ENCODE measurements at regions not wholly inside any gene's neighbourhood (a gene's known extent, or its start where the extent isn't known, plus 50 kb on each side); places are given as distances from the start of the nearest gene placed in this dataset.

- DNase-seq: no peak
These were observed 357.7 kb upstream of the SMIM21 start for GRCh38 chr18:75785206-75785605.

DNA sequence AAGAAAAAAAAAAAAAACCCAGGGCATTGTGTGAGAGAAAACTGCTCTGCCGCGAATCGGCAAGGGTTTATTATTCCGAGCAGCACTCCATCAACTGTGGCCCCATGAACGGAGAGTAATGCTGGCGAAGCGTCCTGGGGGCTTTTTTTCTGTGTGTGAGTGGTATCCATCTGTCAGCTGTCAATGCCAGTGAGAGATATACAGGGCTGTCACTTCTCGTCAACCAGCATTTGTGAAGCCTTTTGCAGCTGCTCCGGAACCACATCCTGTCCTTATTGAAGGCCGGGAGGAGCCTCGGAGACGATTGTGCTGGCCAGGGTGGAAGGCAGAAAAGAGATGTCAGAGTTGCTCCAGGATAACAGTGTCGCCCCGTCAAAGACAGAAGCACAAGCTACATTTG, 356.9 kb upstream of the SMIM21 start:
- DNase-seq: no peak

DNA sequence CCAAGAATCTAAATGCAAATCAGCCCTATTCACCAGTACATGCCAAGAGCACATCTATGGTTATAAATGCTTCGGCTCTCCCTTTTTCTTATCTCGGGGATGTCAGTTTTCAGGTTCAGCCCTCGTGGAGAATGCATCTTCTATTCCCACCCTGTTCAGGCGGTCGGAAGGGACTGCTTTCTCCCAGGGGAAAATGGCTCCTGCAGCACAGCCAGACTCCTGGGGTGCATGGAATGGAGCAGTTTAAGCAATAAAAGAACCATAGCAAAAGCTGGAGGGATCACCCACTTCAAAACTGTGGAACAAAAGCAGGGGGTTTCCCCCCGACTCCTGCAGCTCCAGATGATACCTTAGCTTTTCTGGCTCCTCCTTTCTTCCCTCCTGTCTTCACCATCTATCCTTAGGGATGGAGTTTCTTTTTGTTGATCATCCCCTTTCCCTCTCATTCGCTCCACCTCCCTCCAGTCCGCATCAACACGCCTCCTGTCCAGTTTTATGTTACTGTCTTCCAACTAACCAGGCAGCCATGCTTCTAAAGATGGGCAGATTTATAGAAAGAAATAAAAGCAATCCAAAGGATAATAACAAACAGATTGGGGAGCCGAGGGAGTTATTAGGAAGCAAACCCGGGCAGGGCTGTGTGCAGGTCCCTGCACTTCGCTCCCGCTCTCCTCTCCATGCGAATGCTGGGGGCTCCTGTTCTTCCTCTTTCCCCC, 356.2 kb upstream of the SMIM21 start:
- no peak for DNase-seq

- DNase-seq: no peak
These were observed 355.3 kb upstream of the SMIM21 start for GRCh38 chr18:75782826-75783225.

DNA sequence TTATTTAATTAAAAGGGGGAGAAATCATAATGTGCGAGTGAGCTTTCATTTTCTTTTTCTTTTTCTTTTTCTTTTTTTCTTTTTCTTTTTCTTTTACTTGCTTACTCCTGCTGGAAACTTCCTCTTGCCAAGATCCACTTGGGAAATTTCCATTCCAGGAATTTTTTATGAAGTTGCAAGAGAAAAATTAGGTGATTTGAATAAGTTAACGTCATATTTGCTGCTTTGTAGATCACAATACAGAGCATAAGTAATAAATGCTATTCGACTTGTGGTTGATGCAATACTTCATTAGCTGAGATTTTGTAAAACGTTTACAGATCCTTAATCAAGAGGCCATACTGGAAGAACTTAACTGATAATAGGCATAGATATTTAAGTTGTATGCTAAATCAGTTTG, 354.7 kb upstream of the SMIM21 start:
- DNase-seq: no peak

DNA sequence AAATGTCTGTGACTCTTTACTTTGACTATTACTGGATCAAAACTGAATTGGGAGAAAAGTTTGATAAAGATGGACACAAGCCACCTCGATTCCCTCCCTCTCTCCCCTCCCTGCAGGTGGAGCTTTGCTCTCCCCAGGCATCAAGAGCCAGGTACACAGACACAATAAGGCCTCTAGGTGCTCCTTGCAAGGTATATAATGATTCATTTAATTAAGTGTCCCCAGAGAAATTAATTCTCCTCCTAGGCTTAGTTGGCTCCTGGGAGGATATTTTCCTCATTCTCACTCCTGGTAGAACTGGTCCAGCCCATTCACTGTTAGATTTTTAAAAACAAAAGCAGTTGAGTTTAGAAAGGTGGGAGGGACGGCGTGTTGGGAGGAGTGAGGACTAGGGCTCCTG, 352.4 kb upstream of the SMIM21 start:
- DNase-seq: no peak

- no peak for DNase-seq
These were observed 351.9 kb upstream of the SMIM21 start for GRCh38 chr18:75779450-75779849.

- no peak for DNase-seq
These were observed 350.1 kb upstream of the SMIM21 start for GRCh38 chr18:75777630-75778029.

GRCh38 chr18:75775121-75775520, 347.6 kb upstream of the SMIM21 start:
- no peak for DNase-seq

DNA sequence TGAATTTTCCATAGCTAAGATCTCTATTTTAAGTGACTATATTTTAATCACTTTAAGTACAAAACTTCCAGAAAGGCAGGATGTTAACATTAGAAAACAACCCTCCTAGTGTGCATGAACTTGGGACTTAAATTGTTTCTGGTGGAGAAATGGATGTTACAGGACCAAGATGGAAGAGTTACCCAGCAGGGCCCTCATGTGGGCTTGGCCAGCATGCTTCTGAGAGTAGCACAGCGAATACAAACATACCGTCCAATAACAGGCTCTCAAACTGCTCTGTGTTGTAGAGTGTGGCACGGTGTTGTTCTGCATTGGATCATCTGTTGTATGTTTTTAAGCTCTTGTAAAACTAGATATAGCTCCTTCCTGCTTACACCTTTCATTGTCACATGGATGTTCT, 346.1 kb upstream of the SMIM21 start:
- DNase-seq: no peak

DNA sequence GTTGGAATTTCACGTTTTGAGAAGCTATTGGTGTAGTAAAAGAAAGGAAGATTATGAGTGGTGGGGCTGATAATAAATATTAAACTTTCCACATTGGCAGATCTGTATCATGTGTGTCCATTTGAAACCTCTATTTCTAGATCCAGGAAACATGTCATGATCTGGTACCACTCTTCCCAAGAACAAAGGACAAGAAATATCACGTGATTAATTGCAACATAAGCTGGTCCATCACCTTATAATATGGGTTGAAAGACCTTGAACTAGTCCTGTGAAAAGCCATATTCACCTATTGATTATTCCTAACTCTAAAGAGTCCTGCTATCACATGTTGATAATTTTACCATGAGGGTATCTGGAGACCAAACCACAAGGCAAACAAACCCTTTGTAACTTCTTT, 335.3 kb upstream of the SMIM21 start:
- no peak for DNase-seq

DNA sequence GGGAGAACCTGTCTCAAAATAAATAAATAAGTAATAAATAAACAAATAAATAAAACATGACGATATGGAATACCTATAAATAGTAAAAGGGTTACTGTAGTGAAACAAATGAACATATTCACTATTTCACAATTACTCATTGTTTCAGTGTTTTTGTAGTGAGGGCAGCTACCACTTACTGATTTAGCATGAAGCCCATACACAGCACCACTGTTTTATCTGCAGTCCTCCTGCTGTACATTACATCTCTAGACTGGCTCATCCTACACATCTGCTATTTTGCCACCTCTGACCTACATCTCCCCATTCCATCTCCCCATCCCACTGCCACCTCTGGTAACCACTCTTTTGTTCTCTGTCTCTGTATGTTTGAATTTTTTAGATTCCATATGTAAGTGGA, 332.7 kb upstream of the SMIM21 start:
- no peak for DNase-seq

DNA sequence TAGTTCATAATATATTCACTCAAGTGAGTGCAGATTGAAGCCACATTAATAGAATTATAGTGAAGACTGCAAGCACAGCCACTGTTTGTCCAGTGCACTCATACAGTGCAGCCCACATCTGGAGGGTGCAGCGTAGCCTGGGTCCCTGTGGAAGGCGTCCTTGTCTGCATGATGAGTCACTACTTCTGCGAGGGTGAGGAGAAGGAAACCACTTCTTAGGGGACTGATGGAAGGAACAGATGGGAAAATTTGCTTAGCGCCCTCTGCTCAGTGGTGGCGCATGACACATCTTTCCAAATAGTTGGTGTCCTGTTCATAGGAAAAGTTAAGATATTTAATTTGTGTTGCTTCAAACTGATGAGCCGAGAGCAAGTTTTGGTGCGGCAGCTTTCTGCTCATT, 330.4 kb upstream of the SMIM21 start:
- DNase-seq: no peak

DNA sequence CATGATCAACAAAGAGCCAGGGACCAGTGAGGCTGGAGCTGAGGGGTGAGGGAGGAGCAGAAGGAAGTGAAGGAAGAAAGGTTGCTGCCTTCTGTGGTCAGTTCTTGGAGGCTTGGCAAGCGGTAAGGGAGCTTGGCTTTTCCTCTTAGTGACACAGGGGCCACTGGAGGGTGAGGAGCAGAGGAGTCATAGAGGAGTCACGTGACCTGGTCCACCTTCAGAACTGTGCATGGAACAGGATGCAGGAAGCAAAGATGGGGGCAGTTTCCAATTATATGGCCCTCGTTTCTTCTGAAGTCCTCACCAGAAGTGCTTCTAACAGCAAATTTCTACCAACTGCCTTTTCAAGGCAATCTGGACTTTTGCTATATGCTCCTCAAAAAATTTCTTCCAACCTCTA, 326.9 kb upstream of the SMIM21 start:
- DNase-seq: no peak

- DNase-seq: no peak
These were observed 326.2 kb upstream of the SMIM21 start for GRCh38 chr18:75753753-75754152.

GRCh38 chr18:75752740-75753263, 325.3 kb upstream of the SMIM21 start:
- DNase-seq: no peak

DNA sequence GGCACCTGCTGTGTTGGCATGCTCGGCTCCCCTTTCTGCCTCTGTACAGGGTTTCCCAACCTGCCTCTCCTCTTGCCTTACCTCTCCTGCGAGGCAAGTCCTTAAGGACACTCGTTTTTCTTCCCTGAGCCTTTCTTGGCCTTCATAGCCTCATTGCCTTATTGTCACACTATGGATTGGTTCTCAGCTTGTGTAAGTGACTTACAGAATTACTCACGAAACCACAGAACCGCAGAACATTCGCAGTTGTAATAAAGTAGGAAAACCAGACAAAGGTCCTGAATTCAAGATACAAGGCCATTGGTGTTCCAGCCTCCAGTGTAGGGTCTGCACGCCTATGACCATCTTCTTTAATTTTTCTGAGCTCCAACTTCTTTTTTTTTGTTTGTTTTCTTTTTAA, 317.6 kb upstream of the SMIM21 start:
- no peak for DNase-seq

- no peak for DNase-seq
These were observed 315.0 kb upstream of the SMIM21 start for GRCh38 chr18:75742516-75742915.

GRCh38 chr18:75739682-75740081, 312.2 kb upstream of the SMIM21 start:
- DNase-seq: no peak

- DNase-seq: no peak
These were observed 307.8 kb upstream of the SMIM21 start for GRCh38 chr18:75735291-75735690.

DNA sequence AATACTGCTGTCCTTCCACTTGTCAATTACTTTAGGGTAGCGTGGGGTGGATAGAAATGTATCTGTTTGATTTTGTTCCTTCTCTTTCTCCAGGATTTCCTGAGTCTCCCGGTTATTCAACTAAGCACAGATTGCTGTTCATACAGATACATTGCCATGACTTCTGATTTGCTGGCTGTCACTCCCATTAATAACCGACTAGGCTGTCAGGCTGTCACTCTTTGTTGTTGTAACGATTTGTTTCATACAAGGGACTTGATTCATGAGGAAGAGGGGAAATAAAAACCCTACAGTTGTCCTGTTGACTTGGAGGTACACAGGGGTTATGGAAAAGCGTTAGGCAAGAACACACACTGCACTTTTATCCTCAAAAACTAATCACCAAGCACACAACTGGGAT, 302.7 kb upstream of the SMIM21 start:
- no peak for DNase-seq

DNA sequence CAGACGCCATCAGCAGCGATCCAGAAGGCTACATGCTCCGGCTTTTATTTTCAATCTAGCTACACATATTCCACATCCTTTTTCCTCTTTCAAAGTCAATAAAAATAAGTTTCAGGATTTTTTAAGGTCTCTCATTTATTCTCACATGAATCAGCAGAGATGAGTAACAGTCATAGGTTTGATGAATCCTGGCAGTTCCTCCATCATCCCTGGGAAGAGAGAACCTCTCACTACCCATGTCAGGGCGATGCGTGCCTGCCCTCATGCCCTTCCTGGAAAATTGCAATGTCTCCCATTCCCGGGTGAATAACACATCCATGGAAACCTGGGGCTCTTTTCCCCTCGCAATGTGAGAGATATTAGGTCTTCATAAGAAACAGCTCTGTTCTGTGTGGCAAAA, 301.1 kb upstream of the SMIM21 start:
- DNase-seq: no peak

- DNase-seq: peak; percentile 26
These were observed 300.0 kb upstream of the SMIM21 start for GRCh38 chr18:75727456-75727855.

DNA sequence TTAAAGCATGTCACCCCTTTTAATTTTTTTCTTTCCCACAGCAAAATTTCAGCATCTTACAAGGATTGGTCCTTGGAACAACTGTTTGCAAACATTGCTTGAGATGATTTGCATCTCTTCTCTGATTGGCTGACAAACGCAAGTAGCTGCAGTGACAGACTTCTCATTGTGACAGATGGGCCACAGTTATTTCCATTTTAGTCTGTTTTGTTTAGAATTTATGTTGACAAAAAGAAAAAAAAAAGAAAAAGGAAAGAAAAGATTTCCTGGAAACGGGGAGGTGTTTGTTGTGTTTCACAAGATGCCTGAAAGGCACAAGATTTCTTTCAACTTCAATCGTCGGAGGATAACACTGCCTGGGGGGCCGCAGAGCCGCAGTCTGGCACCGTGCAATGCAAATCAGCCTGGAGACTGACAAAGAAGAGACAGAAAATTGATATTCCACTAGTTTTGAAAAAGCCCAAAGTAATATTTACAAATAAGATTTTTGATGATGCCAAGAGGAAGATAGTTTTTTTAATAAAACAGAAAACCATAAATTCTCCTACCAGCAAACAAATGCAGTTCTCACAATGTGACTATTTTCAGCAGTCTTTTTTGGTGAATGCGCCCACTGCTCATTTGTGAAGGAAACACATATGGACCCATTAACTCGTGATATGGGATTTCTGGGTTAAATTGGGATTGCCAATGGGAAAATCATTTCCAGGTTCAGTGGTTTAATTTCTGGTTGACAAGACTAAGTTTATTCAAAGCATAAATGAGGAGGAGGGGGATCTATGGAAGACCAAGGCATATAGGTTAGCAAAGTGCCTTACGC, 296.2 kb upstream of the SMIM21 start:
- DNase-seq: no peak
